AG04449 (cell line): ENCODE measurements at regions not wholly inside any gene's neighbourhood (a gene's known extent, or its start where the extent isn't known, plus 50 kb on each side); places are given as distances from the start of the nearest gene placed in this dataset.
A peak's percentile ranks its signal among the peaks of the same experiment; 100 is the strongest.

ENCODE experiments used
- CTCF ChIA-PET: fragments of 350-600 bp; formaldehyde crosslinking; extraction: SDS; loops from one replicate; lab custom pipeline; 2021; ENCODE audit warnings: antibody characterized with exemption; lab: Yijun Ruan, JAX
- POLR2A ChIA-PET: fragments of 400-600, 350-600 bp; formaldehyde crosslinking; extraction: SDS; loops from one replicate; lab custom pipeline; 2020; ENCODE audit warnings: antibody characterized with exemption, inconsistent platforms; lab: Yijun Ruan, JAX
- DNase-seq: peaks from one replicate; pipeline ENCODE4 v3.0.0-alpha.2; 2010; ENCODE audit warnings: low read depth, low spot score
- H3K4me3 ChIP-seq: 2 replicates; pipeline ENCODE4 v1.5.1; 2011; ENCODE audit warnings: low read depth, mild to moderate bottlenecking, control low read depth, low read length
- CTCF ChIP-seq: IDR thresholded peaks from one replicate; pipeline ENCODE4 v1.5.1; 2011; ENCODE audit warnings: mild to moderate bottlenecking, moderate library complexity, low read length, control low read depth, inconsistent platforms; ENCODE audit not compliant: insufficient read depth; ENCODE audit errors: missing control alignments

- H3K4me3 ChIP-seq, result no peak overlapping the region
- ChIA-PET CTCF (interaction anchor here (0.6 to 1.7 kb wide), 3 partner anchors 32 to 502 kb away, joined by 3 to 4 read pairs (median 3); no protein-coding TSS in a partner anchor), POLR2A (interaction anchor here (0.6 to 1.4 kb wide), 4 partner anchors 33 to 123 kb away, joined by 3 to 4 read pairs (median 4); no protein-coding TSS in a partner anchor)
- TF ChIP-seq CTCF, result no peak
- no peak for DNase-seq
These were observed 254.8 kb downstream of the MSRB3 start for GRCh38 chr12:65533177-65533883.

GRCh38 chr12:65534238-65534841, 255.9 kb downstream of the MSRB3 start:
- H3K4me3 ChIP-seq, result no peak overlapping the region
- CTCF ChIA-PET, result interaction anchor here (1.0 to 1.7 kb wide), 3 partner anchors 31 to 209 kb away, joined by 3 to 4 read pairs (median 3); no protein-coding TSS in a partner anchor
- TF ChIP-seq CTCF, result no peak
- no peak for DNase-seq
- POLR2A ChIA-PET, result interaction anchor here (0.6 to 1.5 kb wide), 4 partner anchors 10 to 69 kb away, joined by 3 to 6 read pairs (median 4); no protein-coding TSS in a partner anchor

- CTCF ChIA-PET, result no interaction called here
- DNase-seq, result no peak
- no peak overlapping the region for H3K4me3 ChIP-seq
- POLR2A ChIA-PET, result interaction anchor here (1.2 to 1.7 kb wide), 3 partner anchors 11 to 288 kb away, joined by 3 to 23 read pairs (median 21); partner anchors contain the start of gene HMGA2
- no peak for TF ChIP-seq CTCF
These were observed 257.5 kb downstream of the MSRB3 start for GRCh38 chr12:65535946-65536345.

- H3K4me3 ChIP-seq, result no peak overlapping the region
- no peak for TF ChIP-seq CTCF
- ChIA-PET CTCF (interaction anchor here (0.6 to 2.0 kb wide), 3 partner anchors 20 to 341 kb away, joined by 3 to 10 read pairs (median 5); no protein-coding TSS in a partner anchor), POLR2A (interaction anchor here (1.0 to 1.7 kb wide), 6 partner anchors 11 to 288 kb away, joined by 3 to 23 read pairs (median 6); partner anchors contain the start of gene HMGA2)
- no peak for DNase-seq
These were observed 257.9 kb downstream of the MSRB3 start for GRCh38 chr12:65536351-65536750.

- CTCF ChIA-PET, result interaction anchor here (0.6 to 2.0 kb wide), 5 partner anchors 20 to 341 kb away, joined by 3 to 10 read pairs (median 5); no protein-coding TSS in a partner anchor
- no peak overlapping the region for H3K4me3 ChIP-seq
- peak; percentile 100 for DNase-seq
- TF ChIP-seq CTCF, result no peak
- POLR2A ChIA-PET, result interaction anchor here (0.6 to 1.7 kb wide), 8 partner anchors 12 to 287 kb away, joined by 3 to 23 read pairs (median 4); partner anchors contain the start of gene HMGA2
These were observed 258.6 kb downstream of the MSRB3 start for GRCh38 chr12:65536876-65537681.
